GM12891 (cell line): ENCODE measurements at regions not wholly inside any gene's neighbourhood (a gene's known extent, or its start where the extent isn't known, plus 50 kb on each side); places are given as distances from the start of the nearest gene placed in this dataset.

Source experiments
- POLR2A ChIP-seq: IDR thresholded peaks from 2 replicates; pipeline ENCODE4 v1.6.1; 2011; ENCODE audit warnings: low read depth, low read length, control low read depth
- POLR2AphosphoS5 ChIP-seq: IDR thresholded peaks from 2 replicates; pipeline ENCODE4 v1.6.1; 2011; ENCODE audit warnings: low read depth, low read length, control low read depth
- TAF1 ChIP-seq: IDR thresholded peaks from 2 replicates; pipeline ENCODE4 v1.6.1; 2011; ENCODE audit warnings: low read depth, low read length, control low read depth

GRCh38 chr11:36930256-36930655 is 332.2 kb upstream of the RAG2 start:
- TF ChIP-seq TAF1 (no peak), POLR2AphosphoS5 (no peak), POLR2A (no peak)
